H1 (cell line): ENCODE measurements at regions not wholly inside any gene's neighbourhood (a gene's known extent, or its start where the extent isn't known, plus 50 kb on each side); places are given as distances from the start of the nearest gene placed in this dataset.

Source experiments
- CTCF ChIA-PET: fragments of 300-600 bp; sonication (Branson Sonifier 250); formaldehyde crosslinking; loops from one replicate; lab custom pipeline; 2021; ENCODE audit not compliant: partially characterized antibody; lab: Charles Lee
- POLR2A ChIA-PET: fragments of 300-600 bp; sonication (Branson Sonifier 250); formaldehyde crosslinking; loops from one replicate; lab custom pipeline; 2021; ENCODE audit warnings: inconsistent platforms; ENCODE audit not compliant: partially characterized antibody; lab: Charles Lee
- DNase-seq, 2 experiments: peaks; one replicate each; pipeline versions ENCODE4 v3.0.0 to v3.0.0-alpha.2; 2010 to 2022; ENCODE audit warnings: low spot score in 2 of 2, low read depth in 1 of 2, mixed read lengths in 1 of 2
- FAIRE-seq: peaks from 2 replicates; lab custom pipeline; 2011; peaks lifted over from hg19 to GRCh38; lab: Jason Lieb, UNC
- H2AFZ ChIP-seq: 2 replicates; pipeline ENCODE4 v1.8.1; 2012; ENCODE audit warnings: low read length, inconsistent platforms
- H2AK5ac ChIP-seq: 2 replicates; pipeline ENCODE4 v1.6.1; 2013; ENCODE audit warnings: low read depth, low read length
- H2BK120ac ChIP-seq: replicated peaks from 2 replicates; pipeline ENCODE3; 2013; ENCODE audit warnings: low read depth, low read length, inconsistent platforms
- H2BK12ac ChIP-seq: 2 replicates; pipeline ENCODE4 v1.6.1; 2013; ENCODE audit warnings: low read depth, low read length
- H2BK15ac ChIP-seq: 2 replicates; pipeline ENCODE4 v1.6.1; 2013; ENCODE audit warnings: low read length
- H2BK20ac ChIP-seq: 2 replicates; pipeline ENCODE4 v1.6.1; 2013; ENCODE audit warnings: low read length
- H2BK5ac ChIP-seq: 2 replicates; pipeline ENCODE4 v1.6.1; 2013; ENCODE audit warnings: low read depth, low read length
- H3K14ac ChIP-seq: 2 replicates; pipeline ENCODE4 v1.6.1; 2013; ENCODE audit warnings: inconsistent platforms; ENCODE audit not compliant: insufficient read length
- H3K18ac ChIP-seq: 2 replicates; pipeline ENCODE4 v1.6.1; 2013; ENCODE audit warnings: low read length; ENCODE audit errors: extremely low read depth
- H3K23ac ChIP-seq: 2 replicates; pipeline ENCODE4 v1.6.1; 2013; ENCODE audit warnings: inconsistent platforms; ENCODE audit not compliant: insufficient read length
- H3K23me2 ChIP-seq: 2 replicates; pipeline ENCODE4 v1.6.1; 2013; ENCODE audit warnings: low read depth, low read length
- H3K27ac ChIP-seq: 2 replicates; pipeline ENCODE4 v1.6.1; 2011; ENCODE audit warnings: low read depth, low read length, inconsistent platforms
- H3K27me3 ChIP-seq, 4 experiments: replicated peaks in 1 of 4; 1 replicate in 1 of 4; 2 replicates in 3 of 4; pipeline versions ENCODE4 v1.6.1 to v1.8.1; 2011 to 2013; ENCODE audit warnings: low read length in 3 of 4, mild to moderate bottlenecking in 3 of 4, inconsistent platforms in 2 of 4, mixed read lengths in 2 of 4, moderate library complexity in 1 of 4; ENCODE audit not compliant: control insufficient read depth in 3 of 4, insufficient read depth in 3 of 4; ENCODE audit errors: extremely low read depth in 1 of 4
- H3K36me3 ChIP-seq, 4 experiments: 2 replicates each; pipeline versions ENCODE4 v1.6.1 to v1.8.1; 2011 to 2013; ENCODE audit warnings: mild to moderate bottlenecking in 4 of 4, low read length in 3 of 4, moderate library complexity in 2 of 4, control low read depth in 1 of 4, inconsistent platforms in 1 of 4; ENCODE audit not compliant: insufficient read depth in 4 of 4, control insufficient read depth in 2 of 4
- H3K4ac ChIP-seq: replicated peaks from 2 replicates; pipeline ENCODE3; 2013; ENCODE audit warnings: low read length, low read depth, mixed read lengths, inconsistent platforms; ENCODE audit not compliant: insufficient read length
- H3K4me1 ChIP-seq, 4 experiments: replicated peaks in 1 of 4; 1 replicate in 1 of 4; 2 replicates in 3 of 4; pipeline versions ENCODE4 v1.6.1 to v1.8.1; 2011 to 2013; ENCODE audit warnings: low read length in 3 of 4, inconsistent platforms in 2 of 4, mixed read lengths in 1 of 4; ENCODE audit not compliant: insufficient read depth in 4 of 4, control insufficient read depth in 3 of 4
- H3K4me2 ChIP-seq, 2 experiments: 2 replicates each; pipeline versions ENCODE4 v1.6.1 to v1.8.1; 2011 to 2013; ENCODE audit warnings: low read depth in 2 of 2, low read length in 2 of 2, control low read depth in 1 of 2, inconsistent platforms in 1 of 2, mild to moderate bottlenecking in 1 of 2; ENCODE audit not compliant: insufficient read depth in 1 of 2
- H3K4me3 ChIP-seq, 4 experiments: fragments of 200-600, 300-600 bp in 1 of 4; sonication (generic), shearing (Covaris generic), sonication (Bioruptor Twin) in 1 of 4; 2 replicates each; pipeline versions ENCODE4 v1.5.1 to v1.8.1; 2011 to 2016; ENCODE audit warnings: low read length in 4 of 4, low read depth in 3 of 4, control low read depth in 2 of 4, inconsistent platforms in 2 of 4, mild to moderate bottlenecking in 2 of 4, mixed read lengths in 1 of 4, moderate library complexity in 1 of 4; ENCODE audit not compliant: insufficient read depth in 2 of 4; ENCODE audit errors: extremely low read depth in 1 of 4
- H3K56ac ChIP-seq: replicated peaks from 2 replicates; pipeline ENCODE3; 2013; ENCODE audit warnings: low read depth, mild to moderate bottlenecking, mixed read lengths, low read length, inconsistent platforms; ENCODE audit not compliant: insufficient read length
- H3K79me1 ChIP-seq: 2 replicates; pipeline ENCODE4 v1.6.1; 2013; ENCODE audit warnings: low read depth, low read length, control low read depth
- H3K79me2 ChIP-seq, 2 experiments: 2 replicates each; pipeline versions ENCODE4 v1.6.1 to v1.8.1; 2012 to 2013; ENCODE audit warnings: low read length in 2 of 2, mild to moderate bottlenecking in 2 of 2, inconsistent platforms in 1 of 2; ENCODE audit not compliant: insufficient read depth in 2 of 2, control insufficient read depth in 1 of 2
- H3K9ac ChIP-seq, 4 experiments: replicated peaks in 1 of 4; 1 replicate in 1 of 4; 2 replicates in 3 of 4; pipeline versions ENCODE4 v1.6.1 to v1.8.1; 2011 to 2013; ENCODE audit warnings: low read depth in 3 of 4, low read length in 3 of 4, control low read depth in 2 of 4, mild to moderate bottlenecking in 2 of 4, moderate library complexity in 2 of 4, inconsistent platforms in 1 of 4; ENCODE audit errors: extremely low read depth in 1 of 4
- H3K9me3 ChIP-seq, 2 experiments: 2 replicates each; pipeline versions ENCODE4 v1.6.1 to v1.8.1; 2012 to 2013; ENCODE audit warnings: mild to moderate bottlenecking in 2 of 2, moderate library complexity in 2 of 2, control low read depth in 1 of 2, inconsistent platforms in 1 of 2, low read depth in 1 of 2, low read length in 1 of 2, mixed read lengths in 1 of 2; ENCODE audit not compliant: insufficient read depth in 2 of 2
- H4K20me1 ChIP-seq, 2 experiments: replicated peaks in 1 of 2; 2 replicates each; pipeline versions ENCODE3 to v1.8.1; 2011 to 2013; ENCODE audit warnings: inconsistent platforms in 2 of 2, low read length in 2 of 2, mild to moderate bottlenecking in 1 of 2; ENCODE audit not compliant: insufficient read depth in 2 of 2, control insufficient read depth in 1 of 2
- H4K5ac ChIP-seq: 2 replicates; pipeline ENCODE4 v1.6.1; 2013; ENCODE audit warnings: low read length, low read depth, mixed read lengths, inconsistent platforms; ENCODE audit not compliant: insufficient read length
- H4K8ac ChIP-seq: 2 replicates; pipeline ENCODE4 v1.8.0; 2013; ENCODE audit warnings: mild to moderate bottlenecking, moderate library complexity, low read length, inconsistent platforms; ENCODE audit not compliant: insufficient read depth; ENCODE audit errors: extremely low read depth
- H4K91ac ChIP-seq: replicated peaks from 2 replicates; pipeline ENCODE3; 2013; ENCODE audit warnings: low read length, mixed read lengths, inconsistent platforms; ENCODE audit not compliant: insufficient read length
- BACH1 ChIP-seq: IDR thresholded peaks from 2 replicates; pipeline ENCODE4 v1.6.1; 2012; ENCODE audit warnings: low read length, improper control_type of control experiment
- BRCA1 ChIP-seq: IDR thresholded peaks from 2 replicates; pipeline ENCODE4 v1.6.1; 2012; ENCODE audit warnings: low read depth, low read length, improper control_type of control experiment
- EP300 ChIP-seq, 2 experiments: IDR thresholded peaks; 1 replicate in 1 of 2; 2 replicates in 1 of 2; pipeline ENCODE4 v1.6.1; 2011 to 2012; ENCODE audit warnings: low read depth in 2 of 2, low read length in 2 of 2, mild to moderate bottlenecking in 2 of 2, borderline replicate concordance in 1 of 2, inconsistent platforms in 1 of 2, moderate library complexity in 1 of 2
- EZH2 ChIP-seq: fragments of 200-600 bp; sonication (generic); IDR thresholded peaks from 2 replicates; pipeline ENCODE4 v1.7.1; 2012; ENCODE audit warnings: low read depth, mild to moderate bottlenecking, moderate library complexity, low read length, inconsistent platforms; ENCODE audit not compliant: severe bottlenecking
- GABPA ChIP-seq: IDR thresholded peaks from 2 replicates; pipeline ENCODE4 v1.6.1; 2011; ENCODE audit warnings: mild to moderate bottlenecking, low read length, moderate library complexity, borderline replicate concordance; ENCODE audit not compliant: insufficient read depth
- HDAC2 ChIP-seq, 2 experiments: fragments of 300-600 bp in 1 of 2; sonication (generic) in 1 of 2; IDR thresholded peaks; 2 replicates each; pipeline ENCODE4 v1.6.1; 2011 to 2012; ENCODE audit warnings: low read depth in 2 of 2, low read length in 2 of 2, mild to moderate bottlenecking in 2 of 2, moderate library complexity in 2 of 2, borderline replicate concordance in 1 of 2, inconsistent platforms in 1 of 2
- JUN ChIP-seq: IDR thresholded peaks from 2 replicates; pipeline ENCODE4 v1.6.1; 2011; ENCODE audit warnings: low read depth, mild to moderate bottlenecking, improper control_type of control experiment, low read length
- KDM1A ChIP-seq: fragments of 200-600, 300-600 bp; sonication (generic); IDR thresholded peaks from 2 replicates; pipeline ENCODE4 v1.7.1; 2016; ENCODE audit warnings: mild to moderate bottlenecking, low read length, borderline replicate concordance
- NANOG ChIP-seq: IDR thresholded peaks from 2 replicates; pipeline ENCODE4 v1.6.1; 2011; ENCODE audit warnings: low read length, low read depth, mild to moderate bottlenecking, inconsistent platforms; ENCODE audit not compliant: insufficient read depth, poor library complexity, severe bottlenecking
- POLR2AphosphoS5 ChIP-seq: IDR thresholded peaks from 2 replicates; pipeline ENCODE4 v1.6.1; 2011; ENCODE audit warnings: low read depth, low read length
- RNF2 ChIP-seq: fragments of 200-900, 300-1000 bp; sonication (generic); IDR thresholded peaks from 2 replicates; pipeline ENCODE4 v1.7.1; 2016; ENCODE audit warnings: borderline replicate concordance, low read depth, mild to moderate bottlenecking, antibody characterized with exemption, low read length; ENCODE audit not compliant: poor library complexity, severe bottlenecking; ENCODE audit errors: missing control alignments
- SAP30 ChIP-seq: fragments of 300-600 bp; sonication (generic); IDR thresholded peaks from 2 replicates; pipeline ENCODE4 v1.7.1; 2012; ENCODE audit warnings: low read length, moderate library complexity, mild to moderate bottlenecking, inconsistent platforms; ENCODE audit not compliant: insufficient read depth, insufficient replicate concordance
- SP2 ChIP-seq: IDR thresholded peaks from 2 replicates; pipeline ENCODE4 v1.6.1; 2012; ENCODE audit warnings: mild to moderate bottlenecking, low read length, inconsistent platforms
- TBP ChIP-seq: IDR thresholded peaks from 2 replicates; pipeline ENCODE4 v1.6.1; 2011; ENCODE audit warnings: low read depth, low read length, improper control_type of control experiment
- TCF12 ChIP-seq: IDR thresholded peaks from 2 replicates; pipeline ENCODE4 v1.6.1; 2011; ENCODE audit warnings: low read depth, mild to moderate bottlenecking, low read length

DNA sequence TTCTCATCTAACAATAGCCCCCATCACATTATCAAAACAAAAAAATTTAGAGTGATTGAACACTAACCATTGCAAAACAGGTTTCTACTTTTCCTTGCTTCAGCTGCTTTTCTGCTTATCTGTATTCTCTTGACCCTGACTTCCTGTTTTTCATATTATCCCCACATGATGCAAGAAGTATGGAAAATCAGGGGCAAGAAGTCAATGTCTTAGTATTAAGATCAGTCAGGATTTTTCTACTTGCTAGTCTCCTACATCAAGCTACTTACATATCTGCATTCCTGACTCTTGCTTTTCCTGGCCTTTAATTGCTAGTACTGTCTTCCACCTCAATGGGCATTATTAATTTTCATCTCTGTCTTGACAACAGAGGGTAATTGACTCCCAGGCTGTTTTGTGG is 300.2 kb downstream of the OTOL1 start:
- H3K27me3 ChIP-seq: no peaks in the 10 kb centered on the region
- H3K14ac ChIP-seq: no peak overlapping the region
- H3K23ac ChIP-seq: no peak overlapping the region
- no peaks in the 10 kb centered on the region for H3K79me2 ChIP-seq
- no peaks in the 10 kb centered on the region for H3K36me3 ChIP-seq
- H3K4me2 ChIP-seq: no peak overlapping the region
- no peak overlapping the region for H2AK5ac ChIP-seq
- POLR2A ChIA-PET: no interaction called here
- H3K9me3 ChIP-seq: no peaks in the 10 kb centered on the region; a peak in 1 of 4 replicates
- H3K23me2 ChIP-seq: no peaks in the 10 kb centered on the region
- H3K4me3 ChIP-seq: no peak overlapping the region
- no peak overlapping the region for H2AFZ ChIP-seq
- no peak overlapping the region for H4K8ac ChIP-seq
- H3K4ac ChIP-seq: no peak overlapping the region
- no peak overlapping the region for H2BK5ac ChIP-seq
- CTCF ChIA-PET: no interaction called here
- FAIRE-seq: no peak
- no peak for DNase-seq
- H3K4me1 ChIP-seq: no peaks in the 10 kb centered on the region
- no peak overlapping the region for H3K56ac ChIP-seq
- no peak overlapping the region for H2BK20ac ChIP-seq
- H3K9ac ChIP-seq: no peak overlapping the region
- no peak overlapping the region for H2BK15ac ChIP-seq
- no peak overlapping the region for H2BK12ac ChIP-seq
- H3K79me1 ChIP-seq: no peaks in the 10 kb centered on the region
- no peak overlapping the region for H3K18ac ChIP-seq
- H4K91ac ChIP-seq: no peak overlapping the region
- no peak overlapping the region for H3K27ac ChIP-seq
- H4K20me1 ChIP-seq: no peaks in the 10 kb centered on the region
- no peak overlapping the region for H4K5ac ChIP-seq
- no peak overlapping the region for H2BK120ac ChIP-seq
- TF ChIP-seq EP300 (IDR thresholded peaks at IDR 0.05; ENCODE audit: borderline replicate concordance in 1 of 2, low read depth in 2 of 2, low read length in 2 of 2): no peak
- TF ChIP-seq SP2: no peak
- TF ChIP-seq GABPA: no peak
- TF ChIP-seq POLR2AphosphoS5: no peak
- no peak for TF ChIP-seq TCF12
- TF ChIP-seq EZH2: no peak
- no peak for TF ChIP-seq JUN
- no peak for TF ChIP-seq RNF2
- TF ChIP-seq HDAC2 (IDR thresholded peaks at IDR 0.05; ENCODE audit: borderline replicate concordance in 1 of 2, low read depth in 2 of 2, low read length in 2 of 2): no peak
- no peak for TF ChIP-seq SAP30
- no peak for TF ChIP-seq KDM1A
- TF ChIP-seq BRCA1: no peak
- TF ChIP-seq NANOG: no peak
- no peak for TF ChIP-seq TBP
- TF ChIP-seq BACH1: no peak
